NCI-H748 treated with DMSO at 0.1 percent for 48 hours (cell line): ENCODE measurements at regions not wholly inside any gene's neighbourhood (a gene's known extent, or its start where the extent isn't known, plus 50 kb on each side); places are given as distances from the start of the nearest gene placed in this dataset.

Experiments used
- DNase-seq: peaks from one replicate; lab custom pipeline; 2025; lab: John Stamatoyannopoulos, UW

GRCh38 chr3:148083526-148084182 is 614.0 kb upstream of the AGTR1 start:
- peak; percentile 79 for DNase-seq

DNA sequence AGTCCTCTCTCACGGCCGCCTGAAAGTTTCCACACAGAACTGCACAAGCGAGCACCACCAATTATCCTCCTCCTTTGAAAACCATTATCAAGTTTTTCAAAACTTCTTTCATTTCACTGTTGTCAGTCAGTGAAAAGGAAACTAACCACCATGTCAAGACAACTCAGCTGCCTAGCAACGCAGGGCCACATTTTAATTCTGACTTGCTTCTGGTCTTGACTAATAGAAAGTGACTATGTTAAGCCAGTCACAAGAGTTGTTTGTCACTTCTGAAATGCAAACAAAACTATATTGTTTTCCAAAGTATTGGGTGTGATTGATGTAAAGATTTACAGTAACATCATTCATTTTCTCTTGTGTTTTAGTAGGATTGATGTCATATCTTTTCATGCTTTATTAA is 612.8 kb upstream of the AGTR1 start:
- no peak for DNase-seq

- no peak for DNase-seq
Measured at GRCh38 chr3:148087601-148088371, 609.9 kb upstream of the AGTR1 start.

- DNase-seq = no peak
Measured at GRCh38 chr3:148089171-148089570, 608.5 kb upstream of the AGTR1 start.

DNA sequence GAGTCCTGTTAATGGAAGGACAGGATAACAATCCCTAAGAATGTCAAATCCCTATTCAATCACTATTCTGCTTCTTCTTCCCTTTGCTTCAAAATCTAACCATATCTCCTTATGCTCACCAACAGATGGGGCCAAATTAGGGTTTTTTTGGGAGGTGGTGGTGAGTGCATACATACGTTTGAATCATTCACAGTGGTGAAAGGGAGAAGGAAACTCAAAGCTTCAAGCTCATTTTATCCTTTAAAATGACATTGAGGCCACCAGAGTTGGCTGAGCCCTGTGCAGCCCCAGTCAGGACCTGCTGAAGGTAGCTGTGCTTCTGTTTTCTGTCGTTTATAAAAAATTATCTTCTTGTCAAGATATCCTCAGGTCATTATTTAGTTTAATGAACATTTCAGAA is 607.5 kb upstream of the AGTR1 start:
- DNase-seq = no peak

- DNase-seq = no peak
Measured at GRCh38 chr3:148092624-148093347, 604.9 kb upstream of the AGTR1 start.

DNA sequence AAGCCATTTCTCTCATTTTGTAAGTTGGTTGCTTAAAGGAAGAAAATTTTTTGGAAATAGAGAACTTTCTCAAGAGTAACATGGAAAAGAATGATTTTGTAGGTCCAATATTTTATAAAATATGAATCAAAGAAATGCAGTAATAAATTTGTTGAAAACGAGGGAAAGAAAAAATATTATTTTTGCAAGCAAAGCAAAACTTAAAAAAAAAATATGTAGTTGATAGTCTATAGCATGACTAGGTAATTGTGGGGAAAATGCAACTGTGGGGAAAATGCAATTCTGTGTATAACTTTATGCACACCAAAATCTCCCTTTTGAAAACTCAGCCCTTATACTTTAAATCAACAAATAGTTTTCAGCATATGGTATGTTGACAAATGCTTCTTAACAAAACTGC is 604.0 kb upstream of the AGTR1 start:
- DNase-seq = no peak

GRCh38 chr3:148095962-148096361 is 601.7 kb upstream of the AGTR1 start:
- no peak for DNase-seq

- DNase-seq = no peak
Measured at GRCh38 chr3:148100476-148100875, 597.2 kb upstream of the AGTR1 start.

GRCh38 chr3:148101061-148101460 is 596.6 kb upstream of the AGTR1 start:
- no peak for DNase-seq

- no peak for DNase-seq
Measured at GRCh38 chr3:148102156-148102555, 595.5 kb upstream of the AGTR1 start.

GRCh38 chr3:148106062-148106461 is 591.6 kb upstream of the AGTR1 start:
- no peak for DNase-seq

- no peak for DNase-seq
Measured at GRCh38 chr3:148126956-148127355, 570.7 kb upstream of the AGTR1 start.

GRCh38 chr3:148128136-148128535 is 569.6 kb upstream of the AGTR1 start:
- no peak for DNase-seq

- no peak for DNase-seq
Measured at GRCh38 chr3:148131990-148132638, 565.6 kb upstream of the AGTR1 start.

DNA sequence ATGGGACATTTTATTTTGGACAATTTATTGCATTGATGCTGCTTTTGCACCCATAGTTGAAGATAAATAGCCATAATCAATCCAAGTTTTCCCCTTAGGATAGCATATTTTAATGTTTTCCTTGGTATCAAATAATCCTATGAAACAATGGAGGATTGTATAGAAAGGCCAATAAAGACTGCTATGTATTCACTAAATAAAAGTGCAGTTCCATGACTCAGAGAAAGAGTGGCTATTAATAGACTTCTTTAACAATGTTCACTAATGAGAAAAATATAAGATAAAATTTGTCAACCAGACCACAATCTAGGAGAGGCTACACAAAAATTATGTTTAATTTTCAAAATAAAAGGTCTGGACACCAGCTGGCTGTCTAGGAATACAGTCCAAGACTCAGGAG is 560.9 kb upstream of the AGTR1 start:
- no peak for DNase-seq

DNA sequence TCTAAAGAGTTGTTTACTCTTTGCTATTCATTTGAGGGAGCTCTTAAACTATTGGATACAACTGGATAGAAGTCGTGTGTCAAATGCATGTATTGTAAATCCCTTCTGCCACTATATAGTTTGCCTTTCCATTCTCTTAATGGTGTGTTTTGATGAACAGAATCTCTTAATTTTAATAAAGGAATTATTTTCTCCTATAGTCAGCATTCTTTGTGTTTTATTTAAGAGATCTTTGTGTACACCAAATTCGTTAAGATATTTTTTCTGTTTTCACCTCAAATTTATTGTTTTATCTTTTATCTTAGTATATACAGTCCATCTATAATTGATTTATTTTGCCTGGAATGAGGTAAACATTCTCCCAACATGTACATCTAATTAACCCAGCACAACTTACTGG is 551.5 kb upstream of the AGTR1 start:
- DNase-seq = peak; percentile 30

GRCh38 chr3:148146947-148147826 is 550.5 kb upstream of the AGTR1 start:
- no peak for DNase-seq

GRCh38 chr3:148147903-148148302 is 549.8 kb upstream of the AGTR1 start:
- no peak for DNase-seq

DNA sequence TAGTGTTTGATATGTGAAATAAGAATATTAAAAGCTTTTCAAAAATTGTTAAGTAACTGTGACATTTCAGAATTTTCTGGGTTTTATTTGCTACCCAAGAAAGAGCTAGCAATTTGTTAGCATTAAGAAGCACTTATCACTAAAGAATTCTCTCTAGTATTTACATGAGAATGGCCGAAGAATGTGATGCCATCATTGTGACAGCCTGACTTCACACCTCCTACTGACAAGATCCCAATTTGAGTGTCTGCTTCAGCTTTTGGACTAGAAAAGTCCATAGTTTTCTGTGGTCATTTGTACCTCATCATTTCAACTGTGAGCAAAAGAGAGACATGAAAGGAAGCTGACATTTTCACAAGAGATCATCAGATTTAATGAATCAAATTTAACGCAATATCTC is 548.1 kb upstream of the AGTR1 start:
- no peak for DNase-seq

DNA sequence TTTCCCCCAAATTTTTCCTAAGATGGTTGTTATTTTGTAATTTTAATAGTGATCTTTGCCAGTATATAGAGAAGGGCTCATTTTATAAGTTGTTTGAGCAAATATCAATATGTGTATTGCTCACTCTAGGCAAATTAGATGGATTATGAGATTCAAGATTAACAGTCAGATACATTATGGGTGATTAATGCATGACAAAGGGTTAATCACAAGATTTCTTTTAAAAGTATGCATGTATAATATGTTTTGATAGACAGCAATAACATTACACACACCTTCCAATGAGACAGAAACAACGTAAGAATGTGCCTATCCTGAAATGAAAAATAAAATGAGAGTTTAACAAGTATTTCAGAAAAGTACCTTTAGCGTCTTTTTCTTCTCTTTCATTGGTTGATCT is 547.6 kb upstream of the AGTR1 start:
- no peak for DNase-seq

DNA sequence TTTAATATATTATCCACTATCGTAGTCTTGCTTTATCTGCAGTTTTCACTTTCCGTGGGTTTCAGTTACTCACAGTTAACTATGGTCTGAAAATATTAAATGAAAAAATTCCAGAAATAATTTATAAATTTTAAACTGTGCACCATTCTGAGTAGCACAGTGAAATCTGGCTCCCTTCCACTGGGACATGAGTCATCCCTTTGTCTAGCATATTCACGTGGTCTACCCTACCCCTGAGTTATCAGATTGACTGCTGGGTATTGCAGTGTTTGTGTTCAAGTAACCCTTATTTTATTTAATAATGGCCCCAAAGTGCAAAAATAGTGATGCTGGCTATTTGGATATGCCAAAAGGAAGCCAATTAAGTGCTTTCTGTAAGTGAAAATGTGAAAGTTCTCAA is 539.5 kb upstream of the AGTR1 start:
- DNase-seq = no peak
